Middle frontal gyrus (tissue), 1 donor: ENCODE measurements at regions not wholly inside any gene's neighbourhood (a gene's known extent, or its start where the extent isn't known, plus 50 kb on each side); places are given as distances from the start of the nearest gene placed in this dataset.

Source experiments
- DNase-seq: peaks from one replicate; pipeline ENCODE4 v3.0.0-alpha.2; 2015; ENCODE audit warnings: low spot score; ENCODE audit errors: extremely low spot score

DNA sequence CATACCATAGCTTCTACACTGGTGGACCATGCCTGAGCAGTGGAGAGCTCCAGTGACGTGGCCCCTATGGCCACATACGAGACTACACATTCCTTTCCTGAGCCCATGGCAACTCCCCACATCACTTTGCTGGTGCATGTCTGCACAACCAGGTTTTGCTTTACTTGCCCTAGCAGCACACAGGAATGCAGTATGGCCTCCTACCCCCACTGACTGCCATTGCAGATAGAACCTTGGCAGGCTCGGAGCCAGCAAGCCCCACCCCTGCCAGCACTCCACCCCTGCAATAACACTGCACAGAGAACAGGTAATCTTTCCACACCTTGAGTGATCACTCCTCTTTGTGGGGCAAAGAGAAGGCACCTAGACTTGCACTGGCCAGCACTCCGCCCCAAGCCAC lies 531.9 kb upstream of the CAMK1G start:
- no peak for DNase-seq

- DNase-seq = no peak
Observed at GRCh38 chr1:209053587-209053986, 529.9 kb upstream of the CAMK1G start.

- no peak for DNase-seq
Observed at GRCh38 chr1:209057083-209057482, 526.4 kb upstream of the CAMK1G start.

DNA sequence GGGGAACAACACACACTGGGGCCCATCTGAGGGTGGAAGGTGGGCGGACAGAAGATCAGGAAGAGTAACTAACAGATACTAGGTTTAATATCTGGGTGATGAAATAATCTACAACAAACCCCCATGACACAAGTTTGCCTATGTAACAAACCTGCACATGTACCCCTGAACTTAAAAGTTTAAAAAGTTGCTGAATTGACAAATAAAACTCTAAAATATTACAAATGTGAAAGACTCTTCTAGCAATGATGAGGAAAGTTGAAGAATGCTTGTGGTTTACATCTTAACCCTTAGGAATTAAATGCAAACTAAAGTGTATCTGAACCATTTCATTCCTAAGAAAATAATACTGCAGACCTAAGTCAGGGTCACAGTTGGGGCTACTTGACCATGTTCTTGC lies 525.6 kb upstream of the CAMK1G start:
- DNase-seq = no peak

DNA sequence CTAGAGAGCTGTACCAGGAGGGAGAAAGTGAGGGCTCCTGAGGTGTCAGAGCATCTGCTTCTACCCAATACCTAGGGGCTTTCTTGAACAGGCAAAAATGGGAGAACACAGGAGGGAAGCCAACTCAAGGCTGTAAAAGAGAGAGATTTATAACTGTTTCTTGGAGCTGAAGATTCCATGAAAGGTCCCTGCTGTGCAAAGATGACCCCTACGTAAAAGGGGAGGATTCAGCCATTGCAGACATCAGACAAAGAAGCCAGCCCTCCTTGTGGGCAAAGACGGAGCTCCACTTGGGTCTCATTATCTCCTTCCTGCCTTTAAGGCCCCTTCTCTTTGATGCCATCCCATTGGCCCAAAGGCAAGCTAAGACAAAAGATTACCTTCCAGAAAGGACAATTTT lies 524.1 kb upstream of the CAMK1G start:
- DNase-seq = no peak

GRCh38 chr1:209059981-209060380 lies 523.5 kb upstream of the CAMK1G start:
- DNase-seq = no peak

GRCh38 chr1:209062081-209062620 lies 521.4 kb upstream of the CAMK1G start:
- no peak for DNase-seq

- no peak for DNase-seq
Observed at GRCh38 chr1:209062863-209063262, 520.7 kb upstream of the CAMK1G start.

DNA sequence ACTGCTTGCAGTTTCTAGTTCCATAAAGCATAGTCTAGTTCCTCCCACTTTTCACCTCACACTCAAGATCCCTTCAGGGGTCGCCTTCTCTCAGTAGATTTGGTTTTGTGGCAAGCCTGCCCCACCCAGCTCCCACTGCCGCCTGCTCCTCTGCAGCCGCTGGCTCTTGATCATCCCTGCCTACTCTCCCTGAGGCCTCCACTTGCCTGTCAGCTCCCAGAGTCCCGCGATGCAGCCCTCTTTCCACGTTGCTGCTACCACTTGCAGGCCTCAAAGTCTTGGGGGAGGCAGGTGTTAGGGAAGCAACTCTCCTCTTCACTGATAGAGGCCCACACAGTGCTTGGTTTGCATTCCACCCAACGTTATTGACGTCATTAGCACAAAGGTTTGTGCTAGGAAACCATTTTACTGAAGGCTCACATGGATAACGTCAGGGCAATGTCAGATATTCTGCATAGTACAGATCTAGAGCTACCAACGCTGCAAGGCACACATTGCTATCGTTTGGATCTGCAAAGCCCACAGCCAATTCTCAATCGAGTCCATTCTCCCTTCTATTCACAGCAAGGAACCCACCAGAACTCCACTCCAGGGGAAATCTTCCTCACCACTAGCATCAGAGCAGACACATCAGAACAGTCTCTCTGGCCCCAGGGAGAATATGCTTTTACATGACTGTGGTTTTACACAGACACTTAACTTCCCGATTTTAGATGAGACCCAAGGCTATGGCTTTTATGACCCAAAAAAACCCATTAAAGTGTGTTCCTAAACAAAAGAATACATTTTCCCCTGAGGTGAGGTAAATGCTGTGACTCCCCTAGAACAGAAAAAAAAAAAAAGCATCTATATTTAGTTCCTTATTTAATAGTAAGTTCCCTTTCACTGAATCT lies 519.5 kb upstream of the CAMK1G start:
- no peak for DNase-seq

GRCh38 chr1:209064850-209065706 lies 518.4 kb upstream of the CAMK1G start:
- DNase-seq = no peak

DNA sequence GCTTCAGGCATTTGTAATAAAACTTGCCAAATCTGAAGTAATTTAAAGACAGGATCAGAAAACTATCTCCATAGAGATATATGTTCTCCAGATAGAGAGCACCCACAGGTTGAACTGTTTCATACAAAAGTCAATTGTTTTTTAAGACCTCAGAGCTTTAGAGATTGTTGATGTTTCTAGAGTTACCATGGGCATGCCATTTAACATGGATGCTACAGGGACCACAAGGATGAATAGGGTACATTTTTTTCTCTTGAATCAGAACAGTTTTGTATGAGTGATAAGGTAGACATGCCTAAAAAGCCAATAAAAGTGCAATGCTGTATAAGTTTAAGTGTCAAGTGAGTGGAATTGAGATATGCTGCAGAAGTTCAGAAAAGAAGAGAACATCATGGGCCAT lies 511.0 kb upstream of the CAMK1G start:
- DNase-seq = no peak

GRCh38 chr1:209073879-209074278 lies 509.6 kb upstream of the CAMK1G start:
- no peak for DNase-seq

DNA sequence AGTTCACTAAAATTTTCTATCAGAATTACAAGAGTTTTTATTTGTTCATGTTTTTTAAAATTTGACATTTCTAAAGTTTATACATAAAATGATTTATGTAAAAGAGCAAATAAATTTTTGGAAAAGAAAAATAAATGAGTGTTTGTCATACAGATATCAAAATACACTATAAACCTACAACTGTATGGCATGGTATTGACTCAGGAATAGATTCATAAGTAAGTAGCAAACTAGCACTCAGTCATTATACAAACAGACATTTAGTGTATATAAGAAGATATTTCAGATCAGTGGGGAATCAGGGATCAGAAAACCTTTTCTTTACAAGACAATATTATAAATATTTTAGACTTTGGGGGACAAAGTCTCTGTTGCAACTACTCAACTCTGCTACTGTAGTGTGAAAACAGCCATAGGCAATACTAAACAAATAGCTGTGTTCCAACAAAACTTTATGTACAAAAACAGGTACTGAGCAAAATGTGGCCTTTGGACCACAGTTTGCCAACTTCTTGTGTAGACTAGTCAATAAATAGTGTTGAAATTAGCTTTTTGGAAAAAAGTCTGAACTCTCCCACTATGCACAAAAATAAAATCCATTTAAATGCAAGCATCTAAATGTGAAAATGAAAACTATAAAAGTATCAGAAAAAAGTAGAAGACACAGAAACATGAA lies 508.8 kb upstream of the CAMK1G start:
- no peak for DNase-seq

DNA sequence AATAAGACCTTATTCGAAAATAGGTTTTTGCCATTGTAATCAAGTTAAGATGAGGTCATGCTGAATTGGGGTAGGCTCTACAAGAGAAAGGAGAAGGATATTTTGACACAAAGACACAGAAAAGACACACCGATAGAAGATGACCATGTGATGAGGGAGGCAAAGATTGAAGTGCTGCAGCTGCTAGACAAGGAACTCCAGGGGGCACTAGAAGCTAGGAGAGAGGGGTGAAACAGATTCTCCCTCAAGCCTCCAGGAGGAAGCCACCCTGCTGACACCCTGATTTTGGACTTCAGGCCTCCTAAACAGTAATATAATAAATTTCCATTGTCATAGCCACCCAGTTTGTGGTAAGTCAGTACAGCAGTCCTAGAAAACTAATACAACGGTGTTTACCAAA lies 506.8 kb upstream of the CAMK1G start:
- DNase-seq = no peak

GRCh38 chr1:209080170-209080781 lies 503.2 kb upstream of the CAMK1G start:
- DNase-seq = no peak

DNA sequence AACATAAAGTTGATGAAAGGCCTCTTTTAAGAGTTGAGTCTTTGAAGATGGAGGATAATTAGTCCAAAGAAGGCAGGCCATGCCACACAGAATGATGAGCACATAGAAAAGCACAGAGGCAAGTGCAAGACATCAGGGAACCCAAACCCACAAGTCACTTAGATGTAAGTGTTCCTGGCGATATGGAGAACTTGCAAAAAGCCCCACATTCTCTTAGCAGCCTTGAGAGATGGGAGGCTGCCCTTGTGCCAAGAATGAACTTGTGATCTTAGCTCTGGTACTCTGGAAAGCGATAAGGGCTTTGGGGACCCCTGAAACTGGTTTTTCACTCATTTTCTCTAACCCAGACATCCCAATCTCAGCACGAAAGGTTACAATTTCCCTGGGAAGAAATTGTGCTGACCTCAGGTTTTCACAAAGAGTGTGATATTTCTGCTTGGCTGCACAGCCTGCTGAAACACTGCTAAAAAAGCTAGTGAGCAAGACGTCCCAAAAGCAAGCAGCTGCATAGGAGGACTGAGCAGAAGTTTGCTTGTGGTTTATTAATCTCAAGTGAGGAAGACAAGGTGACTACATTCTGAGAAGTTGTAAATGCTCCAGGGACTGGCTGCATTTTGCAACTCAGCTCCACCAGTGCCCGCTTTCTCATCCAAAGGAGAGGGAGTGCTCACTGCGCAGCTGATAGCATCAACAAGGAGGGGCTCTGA lies 496.9 kb upstream of the CAMK1G start:
- DNase-seq = no peak

DNA sequence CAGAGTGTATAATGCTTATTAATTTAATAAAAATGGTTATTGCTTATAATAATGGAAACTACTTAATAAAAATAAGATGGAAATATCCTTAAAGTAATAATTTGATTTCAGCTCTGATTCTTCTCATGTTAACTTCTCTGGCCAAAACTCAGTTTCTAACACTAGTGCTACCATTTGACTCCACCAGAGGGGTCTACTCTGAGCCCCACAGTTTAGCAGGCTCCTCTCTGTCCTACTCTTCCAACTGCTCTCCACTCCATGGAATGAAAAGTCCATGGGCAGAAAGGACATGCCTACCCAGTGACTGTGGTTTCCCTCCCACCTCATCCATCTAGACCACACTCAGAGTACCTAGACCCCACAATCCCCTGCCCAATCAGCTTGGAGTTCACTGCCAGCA lies 489.1 kb upstream of the CAMK1G start:
- DNase-seq = no peak

- no peak for DNase-seq
Observed at GRCh38 chr1:209095627-209096595, 487.6 kb upstream of the CAMK1G start.

DNA sequence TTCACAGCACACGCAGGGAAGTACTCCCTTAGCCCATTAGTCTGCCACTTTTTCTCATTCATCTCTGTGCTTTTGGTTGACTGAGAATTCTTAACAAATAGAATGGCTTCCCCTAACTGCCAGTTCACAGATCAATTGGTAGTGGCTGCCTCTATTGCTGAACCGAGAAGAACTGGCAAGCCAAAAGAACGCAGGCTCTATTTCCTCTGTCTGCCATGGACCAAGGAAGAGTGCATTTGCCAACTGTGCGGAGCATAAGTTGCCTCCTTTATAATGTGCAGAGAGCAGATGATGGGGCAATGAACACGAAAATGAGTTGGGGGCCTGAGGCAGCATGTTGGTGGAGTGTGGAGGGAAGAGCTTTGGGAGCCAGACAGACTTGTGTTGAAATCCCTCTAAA lies 483.1 kb upstream of the CAMK1G start:
- DNase-seq = no peak
